ENCODE measurements at regions not wholly inside any gene's neighbourhood (a gene's known extent, or its start where the extent isn't known, plus 50 kb on each side); places are given as distances from the start of the nearest gene placed in this dataset.

DNA sequence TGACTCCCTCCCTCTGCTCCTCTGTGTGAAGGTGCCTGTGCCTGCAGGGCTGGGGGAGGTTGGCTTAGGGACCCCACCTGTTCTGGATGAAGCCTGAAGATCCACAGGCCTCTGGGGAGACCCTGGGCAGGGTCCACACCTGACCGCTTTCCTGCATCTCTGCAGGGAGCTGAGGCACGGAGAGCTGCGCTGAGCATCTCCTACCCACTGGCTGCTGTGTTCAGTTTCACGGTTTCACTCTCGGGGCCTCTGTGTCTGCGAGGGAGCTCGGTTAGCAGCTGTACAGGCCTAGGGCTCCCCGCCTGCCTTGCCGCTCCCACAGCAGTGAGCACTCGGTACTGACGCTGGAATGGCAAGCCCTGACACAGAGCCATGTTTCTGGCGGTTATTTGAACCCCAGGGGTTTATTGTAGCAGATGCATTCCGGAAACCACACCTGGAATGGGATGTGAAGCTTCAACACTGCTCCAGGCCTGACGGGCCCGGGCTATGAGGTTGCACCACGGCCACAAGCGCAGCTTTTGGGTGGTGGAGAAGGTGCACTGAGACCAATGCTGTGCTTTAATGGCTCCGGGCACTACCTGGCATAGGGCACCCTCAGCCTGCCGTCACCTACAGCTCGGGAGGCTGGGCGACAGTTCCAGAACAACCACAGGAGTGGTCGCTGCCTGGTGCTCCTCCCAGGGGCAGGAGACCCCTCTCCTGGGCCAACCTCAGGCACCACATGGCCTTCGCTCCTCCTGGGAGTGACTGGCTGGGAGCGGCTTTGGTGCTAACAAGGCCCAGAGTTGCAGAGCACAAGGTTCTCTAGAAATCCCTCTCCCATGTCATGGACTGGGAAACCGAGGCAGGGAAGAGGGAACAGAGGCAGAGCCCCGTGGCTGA lies 257.9 kb downstream of the NDUFA10 start:
- no peak for DNase-seq
- Histone ChIP-seq H3K4me3 (no peak overlapping the region), H3K9me3 (peaks cover 0 to 16% (median 14%) of the 10 kb centered on the region in 4 donors), H3K27ac (no peak overlapping the region), H3K4me1 (peaks cover 0 to 6% (median 0%) of the 10 kb centered on the region in 4 donors), H3K36me3 (no peaks in the 10 kb centered on the region), H3K27me3 (no peaks in the 10 kb centered on the region)
- TF ChIP-seq POLR2A (IDR thresholded peaks at IDR 0.05) (no peak), EP300 (IDR thresholded peaks at IDR 0.05) (no peak), POLR2AphosphoS5 (IDR thresholded peaks at IDR 0.05) (no peak)
- TF ChIP-seq, protein P1, sequence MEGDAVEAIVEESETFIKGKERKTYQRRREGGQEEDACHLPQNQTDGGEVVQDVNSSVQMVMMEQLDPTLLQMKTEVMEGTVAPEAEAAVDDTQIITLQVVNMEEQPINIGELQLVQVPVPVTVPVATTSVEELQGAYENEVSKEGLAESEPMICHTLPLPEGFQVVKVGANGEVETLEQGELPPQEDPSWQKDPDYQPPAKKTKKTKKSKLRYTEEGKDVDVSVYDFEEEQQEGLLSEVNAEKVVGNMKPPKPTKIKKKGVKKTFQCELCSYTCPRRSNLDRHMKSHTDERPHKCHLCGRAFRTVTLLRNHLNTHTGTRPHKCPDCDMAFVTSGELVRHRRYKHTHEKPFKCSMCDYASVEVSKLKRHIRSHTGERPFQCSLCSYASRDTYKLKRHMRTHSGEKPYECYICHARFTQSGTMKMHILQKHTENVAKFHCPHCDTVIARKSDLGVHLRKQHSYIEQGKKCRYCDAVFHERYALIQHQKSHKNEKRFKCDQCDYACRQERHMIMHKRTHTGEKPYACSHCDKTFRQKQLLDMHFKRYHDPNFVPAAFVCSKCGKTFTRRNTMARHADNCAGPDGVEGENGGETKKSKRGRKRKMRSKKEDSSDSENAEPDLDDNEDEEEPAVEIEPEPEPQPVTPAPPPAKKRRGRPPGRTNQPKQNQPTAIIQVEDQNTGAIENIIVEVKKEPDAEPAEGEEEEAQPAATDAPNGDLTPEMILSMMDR (IDR thresholded peaks at IDR 0.05), result no peak
- 78 to 89% (median 82%) methylated on average over 20 to 26 of the region's 26 CpGs for WGBS, 5 donors
- intact Hi-C loops (cut with DNase I; ENCODE audit: low total_unique reads), result no loop called here

DNA sequence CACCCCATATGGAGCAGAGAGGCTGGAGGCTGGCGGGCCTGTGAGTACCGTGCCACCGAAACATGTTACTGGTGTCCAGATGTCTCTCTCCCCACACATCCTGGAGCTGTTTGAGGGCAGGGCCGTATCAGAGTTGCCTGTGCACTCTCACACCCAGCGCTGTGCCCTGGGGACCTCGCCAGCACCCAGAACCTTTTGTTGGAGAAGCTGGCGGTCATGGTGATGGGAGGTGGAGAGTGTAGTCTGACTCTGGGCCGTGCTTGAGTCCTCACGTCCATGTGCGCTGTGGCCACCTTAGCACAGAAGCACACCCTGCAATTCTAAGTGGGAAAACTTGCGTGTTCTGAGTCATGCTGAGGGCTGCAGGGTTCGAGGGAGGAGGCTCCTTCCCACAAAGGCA lies 259.2 kb downstream of the NDUFA10 start:
- DNase-seq, result no peak
- intact Hi-C loops (cut with DNase I; ENCODE audit: low total_unique reads), result no loop called here

GRCh38 chr2:239765076-239765845 lies 259.9 kb downstream of the NDUFA10 start:
- no peak for DNase-seq
- no peaks in the 10 kb centered on the region for H3K36me3 ChIP-seq
- H3K9me3 ChIP-seq, result peaks cover 0 to 14% (median 10%) of the 10 kb centered on the region in 4 donors
- intact Hi-C loops (cut with DNase I; ENCODE audit: low total_unique reads), result no loop called here
- no peak for TF ChIP-seq POLR2A (IDR thresholded peaks at IDR 0.05)
- no peak for TF ChIP-seq EP300 (IDR thresholded peaks at IDR 0.05)
- 80 to 86% (median 84%) methylated on average over 16 to 17 of the region's 17 CpGs for WGBS, 5 donors
- no peak overlapping the region for H3K4me3 ChIP-seq
- H3K4me1 ChIP-seq, result peaks cover 0 to 6% (median 0%) of the 10 kb centered on the region in 4 donors
- peaks cover 0 to 13% (median 0%) of the 10 kb centered on the region in 3 donors for H3K27me3 ChIP-seq
- no peak overlapping the region for H3K27ac ChIP-seq

More for the DNA sequence above, 259.2 kb downstream of the NDUFA10 start:
- Histone ChIP-seq H3K27me3 (peaks cover 0 to 9% (median 0%) of the 10 kb centered on the region in 3 donors), H3K4me1 (peaks cover 0 to 6% (median 0%) of the 10 kb centered on the region in 4 donors), H3K36me3 (no peaks in the 10 kb centered on the region), H3K9me3 (peaks cover 0 to 12% (median 4%) of the 10 kb centered on the region in 4 donors), H3K4me3 (no peak overlapping the region), H3K27ac (no peak overlapping the region)
- TF ChIP-seq EP300 (IDR thresholded peaks at IDR 0.05), result no peak
- no peak for TF ChIP-seq POLR2AphosphoS5 (IDR thresholded peaks at IDR 0.05)
- TF ChIP-seq, protein P1 (IDR thresholded peaks at IDR 0.05), result no peak
- 76 to 88% (median 82%) methylated on average over 11 to 12 of the region's 12 CpGs for WGBS, 5 donors

- Histone ChIP-seq H3K9me3 (peaks cover 0 to 16% (median 11%) of the 10 kb centered on the region in 4 donors), H3K27ac (no peak overlapping the region), H3K4me3 (no peak overlapping the region), H3K27me3 (peaks cover 0 to 22% (median 0%) of the 10 kb centered on the region in 3 donors), H3K36me3 (no peaks in the 10 kb centered on the region), H3K4me1 (peaks cover 0 to 6% (median 0%) of the 10 kb centered on the region in 4 donors)
- intact Hi-C loops (cut with DNase I; ENCODE audit: low total_unique reads), result no loop called here
- no peak for TF ChIP-seq POLR2AphosphoS5 (IDR thresholded peaks at IDR 0.05)
- 66 to 79% (median 76%) methylated on average over 13 of the region's 13 CpGs for WGBS, 5 donors
- DNase-seq, result no peak
Measured at GRCh38 chr2:239763433-239764097, 261.6 kb downstream of the NDUFA10 start.

Data from stomach (tissue), 8 donors.